ENCODE measurements at regions not wholly inside any gene's neighbourhood (a gene's known extent, or its start where the extent isn't known, plus 50 kb on each side); places are given as distances from the start of the nearest gene placed in this dataset.

- H3K4me1 ChIP-seq (ENCODE audit: control insufficient read depth in 1 of 2, extremely low read depth in 1 of 2, insufficient read depth in 2 of 2, low read length in 2 of 2), result peaks cover under 1 to 1% of the 10 kb centered on the region in 2 experiments
- Mint-ChIP-seq H3K27me3 (no peaks in the 10 kb centered on the region), H3K4me1 (peaks cover 3 to 7% (median 6%) of the 10 kb centered on the region in 3 donors), H3K9me3 (no peaks in the 10 kb centered on the region), H3K27ac (no peak overlapping the region), H3K36me3 (no peaks in the 10 kb centered on the region), H3K4me3 (no peak overlapping the region)
- ATAC-seq (replicated peaks in 1 of 4), result no peak
- no peaks in the 10 kb centered on the region for H3K36me3 ChIP-seq (ENCODE audit: control insufficient read depth in 2 of 2, extremely low read depth in 1 of 2, insufficient read depth in 1 of 2, low read length in 1 of 2)
- H3K27ac ChIP-seq (ENCODE audit: low read length), result no peak overlapping the region
- H3K4me3 ChIP-seq (ENCODE audit: control insufficient read depth in 1 of 2, extremely low read depth in 1 of 2, low read length in 1 of 2), result no peak overlapping the region
- H3K27me3 ChIP-seq (replicated peaks in 1 of 2; ENCODE audit: control insufficient read depth in 2 of 2, extremely low read depth in 1 of 2, insufficient read depth in 2 of 2, low read length in 1 of 2), result no peaks in the 10 kb centered on the region
- no peaks in the 10 kb centered on the region for H3K9me3 ChIP-seq
- DNase-seq, result no peak
- ChIA-PET CTCF (no interaction called here), POLR2A (interaction anchor here in 1 of 2 donors (0.7 kb wide), 1 partner anchor 457 kb away, joined by 5 read pairs; no protein-coding TSS in a partner anchor)
- 69% methylated on average over 2 of the region's 2 CpGs for WGBS (ENCODE audit: insufficient coverage)
Measured at GRCh38 chr2:217404236-217404760, 544.4 kb upstream of the TNP1 start.

GRCh38 chr2:217402761-217403383 lies 543.0 kb upstream of the TNP1 start:
- no peak for ATAC-seq (replicated peaks in 1 of 4)

GRCh38 chr2:217402144-217402543 lies 542.3 kb upstream of the TNP1 start:
- Mint-ChIP-seq H3K27ac (no peak overlapping the region), H3K4me3 (no peak overlapping the region), H3K4me1 (peaks cover 15 to 19% (median 19%) of the 10 kb centered on the region in 3 donors), H3K27me3 (no peaks in the 10 kb centered on the region), H3K9me3 (no peaks in the 10 kb centered on the region), H3K36me3 (no peaks in the 10 kb centered on the region)
- DNase-seq (no peak), ATAC-seq (replicated peaks in 1 of 4) (no peak)
- Histone ChIP-seq H3K4me3 (ENCODE audit: control insufficient read depth in 1 of 2, extremely low read depth in 1 of 2, low read length in 1 of 2) (no peak overlapping the region), H3K9me3 (no peaks in the 10 kb centered on the region), H3K27ac (ENCODE audit: low read length) (no peak overlapping the region), H3K4me1 (ENCODE audit: control insufficient read depth in 1 of 2, extremely low read depth in 1 of 2, insufficient read depth in 2 of 2, low read length in 2 of 2) (peaks cover 10 to 12% of the 10 kb centered on the region in 2 experiments), H3K27me3 (replicated peaks in 1 of 2; ENCODE audit: control insufficient read depth in 2 of 2, extremely low read depth in 1 of 2, insufficient read depth in 2 of 2, low read length in 1 of 2) (no peaks in the 10 kb centered on the region), H3K36me3 (ENCODE audit: control insufficient read depth in 2 of 2, extremely low read depth in 1 of 2, insufficient read depth in 1 of 2, low read length in 1 of 2) (no peaks in the 10 kb centered on the region)
- ChIA-PET CTCF (no interaction called here), POLR2A (no interaction called here)
- whole genome bisulfite sequencing (ENCODE audit: insufficient coverage), result 83% methylated on average over 1 of the region's 3 CpGs

More at GRCh38 chr2:217402761-217403383, 543.0 kb upstream of the TNP1 start:
- Mint-ChIP-seq H3K9me3 (no peaks in the 10 kb centered on the region), H3K27me3 (no peaks in the 10 kb centered on the region), H3K36me3 (no peaks in the 10 kb centered on the region), H3K4me3 (no peak overlapping the region), H3K4me1 (peaks cover 15 to 19% (median 19%) of the 10 kb centered on the region in 3 donors), H3K27ac (no peak overlapping the region)
- DNase-seq, result no peak
- 20% methylated on average over 2 of the region's 6 CpGs for WGBS (ENCODE audit: insufficient coverage)
- Histone ChIP-seq H3K4me3 (ENCODE audit: control insufficient read depth in 1 of 2, extremely low read depth in 1 of 2, low read length in 1 of 2) (no peak overlapping the region), H3K9me3 (no peaks in the 10 kb centered on the region), H3K36me3 (ENCODE audit: control insufficient read depth in 2 of 2, extremely low read depth in 1 of 2, insufficient read depth in 1 of 2, low read length in 1 of 2) (no peaks in the 10 kb centered on the region), H3K4me1 (ENCODE audit: control insufficient read depth in 1 of 2, extremely low read depth in 1 of 2, insufficient read depth in 2 of 2, low read length in 2 of 2) (peaks cover 10 to 12% of the 10 kb centered on the region in 2 experiments), H3K27me3 (replicated peaks in 1 of 2; ENCODE audit: control insufficient read depth in 2 of 2, extremely low read depth in 1 of 2, insufficient read depth in 2 of 2, low read length in 1 of 2) (no peaks in the 10 kb centered on the region), H3K27ac (ENCODE audit: low read length) (no peak overlapping the region)
- CTCF ChIA-PET, result no interaction called here
- POLR2A ChIA-PET, result no interaction called here

- Histone ChIP-seq H3K9me3 (no peaks in the 10 kb centered on the region), H3K27me3 (replicated peaks in 1 of 2; ENCODE audit: control insufficient read depth in 2 of 2, extremely low read depth in 1 of 2, insufficient read depth in 2 of 2, low read length in 1 of 2) (no peaks in the 10 kb centered on the region), H3K4me3 (ENCODE audit: control insufficient read depth in 1 of 2, extremely low read depth in 1 of 2, low read length in 1 of 2) (peak overlapping the region in 1 of 2 donors; percentile 10), H3K4me1 (ENCODE audit: control insufficient read depth in 1 of 2, extremely low read depth in 1 of 2, insufficient read depth in 2 of 2, low read length in 2 of 2) (peaks cover 10 to 12% of the 10 kb centered on the region in 2 experiments), H3K36me3 (ENCODE audit: control insufficient read depth in 2 of 2, extremely low read depth in 1 of 2, insufficient read depth in 1 of 2, low read length in 1 of 2) (no peaks in the 10 kb centered on the region), H3K27ac (ENCODE audit: low read length) (no peak overlapping the region)
- Mint-ChIP-seq H3K27me3 (no peaks in the 10 kb centered on the region), H3K27ac (no peak overlapping the region), H3K4me1 (peaks cover 15 to 19% (median 19%) of the 10 kb centered on the region in 3 donors), H3K36me3 (no peaks in the 10 kb centered on the region), H3K9me3 (no peaks in the 10 kb centered on the region), H3K4me3 (peak overlapping the region in 1 of 3 donors; percentile 62)
- ChIA-PET POLR2A (no interaction called here), CTCF (no interaction called here)
- WGBS (ENCODE audit: insufficient coverage), result 100% methylated on average over 1 of the region's 5 CpGs
- DNase-seq (no peak), ATAC-seq (replicated peaks in 1 of 4) (no peak)
Measured at GRCh38 chr2:217399291-217399690, 539.4 kb upstream of the TNP1 start.

GRCh38 chr2:217398860-217399259 lies 539.0 kb upstream of the TNP1 start:
- CTCF ChIA-PET, result no interaction called here
- H3K4me3 Mint-ChIP-seq, result peak overlapping the region; percentile 29 to 62 (median 39)
- H3K36me3 ChIP-seq (ENCODE audit: control insufficient read depth in 2 of 2, extremely low read depth in 1 of 2, insufficient read depth in 1 of 2, low read length in 1 of 2), result no peaks in the 10 kb centered on the region
- no peaks in the 10 kb centered on the region for H3K9me3 ChIP-seq
- POLR2A ChIA-PET, result no interaction called here
- DNase-seq, result peak in 9 of 35 experiments; percentile 0 to 15 (median 5)
- no peaks in the 10 kb centered on the region for H3K9me3 Mint-ChIP-seq
- peaks cover 10 to 12% of the 10 kb centered on the region in 2 experiments for H3K4me1 ChIP-seq (ENCODE audit: control insufficient read depth in 1 of 2, extremely low read depth in 1 of 2, insufficient read depth in 2 of 2, low read length in 2 of 2)
- WGBS (ENCODE audit: insufficient coverage), result 11% methylated on average over 4 of the region's 9 CpGs
- H3K4me1 Mint-ChIP-seq, result peaks cover 15 to 19% (median 19%) of the 10 kb centered on the region in 3 donors
- H3K27ac ChIP-seq (ENCODE audit: low read length), result no peak overlapping the region
- no peaks in the 10 kb centered on the region for H3K36me3 Mint-ChIP-seq
- no peaks in the 10 kb centered on the region for H3K27me3 ChIP-seq (replicated peaks in 1 of 2; ENCODE audit: control insufficient read depth in 2 of 2, extremely low read depth in 1 of 2, insufficient read depth in 2 of 2, low read length in 1 of 2)
- ATAC-seq (replicated peaks in 1 of 4), result peak; percentile 30 to 42 (median 37)
- peak overlapping the region; percentile 62 to 71 for H3K27ac Mint-ChIP-seq
- peak overlapping the region in 1 of 2 donors; percentile 10 for H3K4me3 ChIP-seq (ENCODE audit: control insufficient read depth in 1 of 2, extremely low read depth in 1 of 2, low read length in 1 of 2)
- H3K27me3 Mint-ChIP-seq, result no peaks in the 10 kb centered on the region

GRCh38 chr2:217398101-217398500 lies 538.2 kb upstream of the TNP1 start:
- no peak overlapping the region for H3K4me3 ChIP-seq (ENCODE audit: control insufficient read depth in 1 of 2, extremely low read depth in 1 of 2, low read length in 1 of 2)
- peak overlapping the region in 1 of 3 donors; percentile 62 for H3K4me3 Mint-ChIP-seq
- ATAC-seq (replicated peaks in 1 of 4) (no peak), DNase-seq (no peak)
- no peaks in the 10 kb centered on the region for H3K27me3 Mint-ChIP-seq
- WGBS (ENCODE audit: insufficient coverage), result 96% methylated on average over 4 of the region's 7 CpGs
- H3K27ac ChIP-seq (ENCODE audit: low read length), result no peak overlapping the region
- ChIA-PET POLR2A (no interaction called here), CTCF (no interaction called here)
- H3K36me3 Mint-ChIP-seq, result no peaks in the 10 kb centered on the region
- no peaks in the 10 kb centered on the region for H3K36me3 ChIP-seq (ENCODE audit: control insufficient read depth in 2 of 2, extremely low read depth in 1 of 2, insufficient read depth in 1 of 2, low read length in 1 of 2)
- no peaks in the 10 kb centered on the region for H3K9me3 ChIP-seq
- H3K4me1 ChIP-seq (ENCODE audit: control insufficient read depth in 1 of 2, extremely low read depth in 1 of 2, insufficient read depth in 2 of 2, low read length in 2 of 2), result peaks cover 10 to 12% of the 10 kb centered on the region in 2 experiments
- peaks cover 15 to 19% (median 19%) of the 10 kb centered on the region in 3 donors for H3K4me1 Mint-ChIP-seq
- H3K9me3 Mint-ChIP-seq, result no peaks in the 10 kb centered on the region
- no peaks in the 10 kb centered on the region for H3K27me3 ChIP-seq (replicated peaks in 1 of 2; ENCODE audit: control insufficient read depth in 2 of 2, extremely low read depth in 1 of 2, insufficient read depth in 2 of 2, low read length in 1 of 2)
- H3K27ac Mint-ChIP-seq, result no peak overlapping the region
